H1 (cell line): ENCODE measurements at regions not wholly inside any gene's neighbourhood (a gene's known extent, or its start where the extent isn't known, plus 50 kb on each side); places are given as distances from the start of the nearest gene placed in this dataset.

Experiments used
- CTCF ChIP-seq, 3 experiments: IDR thresholded peaks; 1 replicate in 2 of 3; 2 replicates in 1 of 3; pipeline versions ENCODE4 v1.5.1 to v1.6.1; 2011; ENCODE audit warnings: low read length in 3 of 3, mild to moderate bottlenecking in 3 of 3, inconsistent platforms in 2 of 3, low read depth in 1 of 3, moderate library complexity in 1 of 3; ENCODE audit not compliant: insufficient read depth in 1 of 3; ENCODE audit errors: control extremely low read depth in 1 of 3
- EZH2 ChIP-seq: fragments of 200-600 bp; sonication (generic); IDR thresholded peaks from 2 replicates; pipeline ENCODE4 v1.7.1; 2012; ENCODE audit warnings: low read depth, mild to moderate bottlenecking, moderate library complexity, low read length, inconsistent platforms; ENCODE audit not compliant: severe bottlenecking
- JUN ChIP-seq: IDR thresholded peaks from 2 replicates; pipeline ENCODE4 v1.6.1; 2011; ENCODE audit warnings: low read depth, mild to moderate bottlenecking, improper control_type of control experiment, low read length
- MAFK ChIP-seq: IDR thresholded peaks from 2 replicates; pipeline ENCODE4 v1.6.1; 2012; ENCODE audit warnings: low read depth, mild to moderate bottlenecking, improper control_type of control experiment, low read length
- SIX5 ChIP-seq: IDR thresholded peaks from 2 replicates; pipeline ENCODE4 v1.6.1; 2011; ENCODE audit warnings: mild to moderate bottlenecking, low read depth, low read length

GRCh38 chr10:57562211-57562610 lies 705.5 kb downstream of the IPMK start:
- TF ChIP-seq CTCF (IDR thresholded peaks at IDR 0.05; ENCODE audit: control extremely low read depth in 1 of 3, insufficient read depth in 1 of 3, low read depth in 1 of 3, low read length in 3 of 3) (no peak), JUN (no peak), EZH2 (no peak), MAFK (no peak), SIX5 (no peak)
